Subcutaneous abdominal adipose tissue (tissue), 5 donors: ENCODE measurements at regions not wholly inside any gene's neighbourhood (a gene's known extent, or its start where the extent isn't known, plus 50 kb on each side); places are given as distances from the start of the nearest gene placed in this dataset.
"Not testable (repeated sequence)": the region's sequence is repeated elsewhere in the genome, so short reads cannot be mapped to it uniquely, and the experiment has no call there.

Experiments used
- H3K27ac ChIP-seq: one replicate; pipeline ENCODE4 v1.7.0; 2013; ENCODE audit warnings: low read depth, mild to moderate bottlenecking, inconsistent platforms, low read length, moderate library complexity
- H3K27me3 ChIP-seq, 5 donors: one replicate each; pipeline ENCODE4 v1.7.0; 2013; ENCODE audit warnings: low read length in 5 of 5, inconsistent platforms in 1 of 5; ENCODE audit not compliant: control insufficient read depth in 5 of 5, insufficient read depth in 4 of 5
- H3K36me3 ChIP-seq, 5 donors: one replicate each; pipeline ENCODE4 v1.7.0; 2013; ENCODE audit warnings: low read length in 5 of 5; ENCODE audit not compliant: control insufficient read depth in 5 of 5, insufficient read depth in 5 of 5
- H3K4me1 ChIP-seq, 5 donors: one replicate each; pipeline ENCODE4 v1.7.0; 2013; ENCODE audit warnings: low read length in 5 of 5, mild to moderate bottlenecking in 3 of 5, moderate library complexity in 1 of 5; ENCODE audit not compliant: control insufficient read depth in 5 of 5, insufficient read depth in 5 of 5
- H3K4me3 ChIP-seq, 5 donors: one replicate each; pipeline ENCODE4 v1.7.0; 2013; ENCODE audit warnings: low read length in 5 of 5, low read depth in 1 of 5
- H3K9ac ChIP-seq, 5 donors: one replicate each; pipeline ENCODE4 v1.7.0; 2013; ENCODE audit warnings: low read length in 5 of 5, mild to moderate bottlenecking in 4 of 5, moderate library complexity in 3 of 5
- H3K9me3 ChIP-seq, 5 donors: one replicate each; pipeline ENCODE4 v1.7.0; 2013; ENCODE audit warnings: low read length in 5 of 5; ENCODE audit not compliant: control insufficient read depth in 5 of 5
- donor health status: healthy.
- donor health status: healthy.
- donor health status: healthy.
- donor health status: healthy.
- donor health status: healthy.

DNA sequence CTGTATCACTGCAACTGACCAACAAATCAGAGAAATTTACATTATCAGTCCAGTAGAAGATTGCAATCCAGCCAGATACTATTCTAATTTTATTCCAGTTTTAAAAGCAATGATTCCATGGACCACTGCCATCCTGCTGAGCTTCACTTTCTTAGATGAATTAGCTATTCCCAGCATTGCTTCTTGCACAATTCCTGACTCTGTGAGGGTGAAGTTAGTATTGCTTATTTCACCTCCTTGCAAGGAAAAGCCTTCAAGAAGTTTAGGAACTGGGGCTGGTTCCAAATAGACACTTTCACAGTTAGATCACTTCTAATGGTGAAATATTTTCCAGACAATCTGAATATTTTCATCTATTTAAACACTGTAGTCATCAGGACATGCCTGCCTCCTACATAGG, 338.6 kb upstream of the TNC start:
- Histone ChIP-seq H3K27me3 (no peaks in the 10 kb centered on the region), H3K27ac (peak overlapping the region; percentile 13), H3K4me3 (no peak overlapping the region), H3K36me3 (no peaks in the 10 kb centered on the region), H3K4me1 (peaks cover 3 to 25% (median 16%) of the 10 kb centered on the region in 5 donors), H3K9me3 (no peaks in the 10 kb centered on the region), H3K9ac (no peak overlapping the region)

GRCh38 chr9:115461280-115461679, 343.3 kb upstream of the TNC start:
- H3K36me3 ChIP-seq: no peaks in the 10 kb centered on the region
- no peak overlapping the region for H3K4me3 ChIP-seq
- H3K27me3 ChIP-seq: no peaks in the 10 kb centered on the region
- H3K9ac ChIP-seq: peak overlapping the region in 2 of 5 donors; percentile 9 to 42
- peaks cover 4 to 32% (median 18%) of the 10 kb centered on the region in 5 donors for H3K4me1 ChIP-seq
- H3K27ac ChIP-seq: peak overlapping the region; percentile 78
- H3K9me3 ChIP-seq: no peaks in the 10 kb centered on the region

DNA sequence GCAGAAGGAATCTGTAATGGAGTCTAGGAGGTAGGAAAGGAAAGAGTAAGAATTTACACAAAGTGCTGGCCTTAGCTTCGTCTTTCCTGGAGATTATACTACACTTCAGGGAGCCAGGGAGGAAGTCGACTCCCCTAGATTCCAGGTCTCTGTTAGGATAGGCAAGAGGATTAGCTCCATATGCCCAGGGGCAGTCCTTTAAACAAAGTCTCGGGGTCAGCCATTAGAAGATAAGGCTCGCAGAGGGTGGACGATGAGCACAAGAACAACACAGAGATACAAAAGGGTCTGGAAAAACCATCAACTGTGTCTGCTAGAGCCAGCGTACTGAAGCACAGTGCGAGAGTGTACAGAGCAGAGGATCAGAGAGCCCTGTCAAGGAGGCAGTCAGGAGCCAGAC, 344.7 kb upstream of the TNC start:
- peaks cover 9 to 35% (median 20%) of the 10 kb centered on the region in 5 donors for H3K4me1 ChIP-seq
- no peaks in the 10 kb centered on the region for H3K9me3 ChIP-seq
- no peaks in the 10 kb centered on the region for H3K27me3 ChIP-seq
- no peak overlapping the region for H3K9ac ChIP-seq
- H3K27ac ChIP-seq: no peak overlapping the region
- no peaks in the 10 kb centered on the region for H3K36me3 ChIP-seq
- H3K4me3 ChIP-seq: no peak overlapping the region

GRCh38 chr9:115466756-115467155, 348.8 kb upstream of the TNC start:
- Histone ChIP-seq H3K27me3 (no peaks in the 10 kb centered on the region), H3K9ac (peak overlapping the region in 1 of 5 donors; percentile 6), H3K4me3 (no peak overlapping the region), H3K9me3 (peaks cover 0 to 8% (median 6%) of the 10 kb centered on the region in 5 donors), H3K4me1 (peaks cover 7 to 18% (median 10%) of the 10 kb centered on the region in 5 donors), H3K36me3 (no peaks in the 10 kb centered on the region), H3K27ac (peak overlapping the region; percentile 40)

DNA sequence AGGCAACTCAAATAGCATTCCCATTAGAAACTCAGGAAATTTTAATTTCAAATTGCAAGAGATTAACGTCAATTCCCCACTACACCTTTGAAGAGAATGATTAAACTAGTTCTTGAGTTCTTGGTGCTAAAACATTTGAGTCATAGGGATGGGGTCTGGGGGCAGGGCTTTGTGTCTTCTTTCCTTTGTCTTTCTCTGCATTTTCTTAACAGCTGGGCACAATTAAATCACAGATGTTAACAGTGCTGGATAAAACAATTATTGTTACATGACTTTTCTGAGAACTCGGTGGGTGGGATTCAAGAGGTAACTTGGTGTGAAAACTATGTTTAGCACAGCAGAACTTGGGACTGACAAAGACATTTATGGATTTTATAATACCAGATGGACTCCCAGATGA, 351.9 kb upstream of the TNC start:
- Histone ChIP-seq H3K36me3 (no peaks in the 10 kb centered on the region), H3K27ac (no peak overlapping the region), H3K4me3 (no peak overlapping the region), H3K9ac (no peak overlapping the region), H3K9me3 (peaks cover 0 to 8% (median 6%) of the 10 kb centered on the region in 5 donors), H3K27me3 (no peaks in the 10 kb centered on the region), H3K4me1 (peaks cover 7 to 15% (median 10%) of the 10 kb centered on the region in 5 donors)

- not testable (repeated sequence) for H3K4me3 ChIP-seq, H3K9ac ChIP-seq, H3K27ac ChIP-seq, H3K36me3 ChIP-seq, H3K4me1 ChIP-seq, H3K27me3 ChIP-seq, H3K9me3 ChIP-seq
Observed at GRCh38 chr9:115473032-115473431, 355.1 kb upstream of the TNC start.

DNA sequence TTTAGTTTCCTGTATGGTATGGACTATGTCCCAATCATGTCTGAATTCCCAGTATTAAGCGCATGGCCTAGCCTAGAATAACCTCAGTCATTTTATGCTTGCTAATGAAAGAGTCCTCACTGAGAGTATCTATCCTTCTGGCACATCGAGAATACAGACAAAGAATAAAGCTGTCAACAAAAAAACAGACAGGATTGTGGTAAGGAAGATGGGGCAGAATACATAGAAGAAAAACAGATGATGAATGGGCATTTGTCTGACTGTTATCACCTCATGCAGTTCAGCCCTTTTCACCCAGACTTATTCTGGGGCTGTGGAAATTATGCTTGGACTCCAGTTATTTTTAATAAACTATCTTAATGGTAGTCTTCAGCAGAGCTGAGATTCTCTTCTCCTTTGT, 363.8 kb upstream of the TNC start:
- Histone ChIP-seq H3K27ac (no peak overlapping the region), H3K9ac (no peak overlapping the region), H3K36me3 (no peaks in the 10 kb centered on the region), H3K4me1 (no peaks in the 10 kb centered on the region), H3K9me3 (peaks cover 0 to 2% (median 0%) of the 10 kb centered on the region in 5 donors), H3K4me3 (no peak overlapping the region), H3K27me3 (no peaks in the 10 kb centered on the region)

DNA sequence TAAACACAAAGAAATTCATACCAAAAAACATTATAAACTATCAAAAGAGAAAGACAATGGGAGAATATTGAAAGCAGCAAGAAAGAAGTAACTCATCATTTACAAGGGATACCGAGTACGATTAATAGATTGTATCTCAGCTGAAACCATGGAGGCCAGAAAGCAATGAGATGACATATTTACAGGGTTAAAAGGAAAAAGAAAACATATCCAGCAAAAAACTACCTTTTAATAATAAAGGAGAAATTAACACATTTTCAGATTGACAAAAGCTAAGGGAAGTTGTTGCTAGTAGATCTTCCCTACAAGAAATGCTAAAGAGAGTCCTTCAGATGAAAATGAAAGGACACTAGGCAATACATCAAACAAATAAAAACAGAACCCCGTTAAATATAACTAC, 364.8 kb upstream of the TNC start:
- Histone ChIP-seq H3K4me3 (no peak overlapping the region), H3K27me3 (no peaks in the 10 kb centered on the region), H3K9ac (no peak overlapping the region), H3K27ac (no peak overlapping the region), H3K36me3 (no peaks in the 10 kb centered on the region), H3K4me1 (no peaks in the 10 kb centered on the region), H3K9me3 (peaks cover 0 to 2% (median 0%) of the 10 kb centered on the region in 5 donors)

- no peak overlapping the region for H3K4me3 ChIP-seq
- H3K4me1 ChIP-seq: peaks cover 0 to 6% (median 0%) of the 10 kb centered on the region in 5 donors
- H3K9me3 ChIP-seq: no peaks in the 10 kb centered on the region
- H3K36me3 ChIP-seq: no peaks in the 10 kb centered on the region
- H3K27me3 ChIP-seq: no peaks in the 10 kb centered on the region
- H3K9ac ChIP-seq: no peak overlapping the region
- no peak overlapping the region for H3K27ac ChIP-seq
Observed at GRCh38 chr9:115492869-115493268, 374.9 kb upstream of the TNC start.

GRCh38 chr9:115494393-115494792, 376.4 kb upstream of the TNC start:
- Histone ChIP-seq H3K4me3 (no peak overlapping the region), H3K9me3 (no peaks in the 10 kb centered on the region), H3K4me1 (peaks cover 0 to 6% (median 0%) of the 10 kb centered on the region in 5 donors), H3K27me3 (no peaks in the 10 kb centered on the region), H3K9ac (no peak overlapping the region), H3K36me3 (no peaks in the 10 kb centered on the region), H3K27ac (no peak overlapping the region)
